ENCODE measurements at regions not wholly inside any gene's neighbourhood (a gene's known extent, or its start where the extent isn't known, plus 50 kb on each side); places are given as distances from the start of the nearest gene placed in this dataset.

DNA sequence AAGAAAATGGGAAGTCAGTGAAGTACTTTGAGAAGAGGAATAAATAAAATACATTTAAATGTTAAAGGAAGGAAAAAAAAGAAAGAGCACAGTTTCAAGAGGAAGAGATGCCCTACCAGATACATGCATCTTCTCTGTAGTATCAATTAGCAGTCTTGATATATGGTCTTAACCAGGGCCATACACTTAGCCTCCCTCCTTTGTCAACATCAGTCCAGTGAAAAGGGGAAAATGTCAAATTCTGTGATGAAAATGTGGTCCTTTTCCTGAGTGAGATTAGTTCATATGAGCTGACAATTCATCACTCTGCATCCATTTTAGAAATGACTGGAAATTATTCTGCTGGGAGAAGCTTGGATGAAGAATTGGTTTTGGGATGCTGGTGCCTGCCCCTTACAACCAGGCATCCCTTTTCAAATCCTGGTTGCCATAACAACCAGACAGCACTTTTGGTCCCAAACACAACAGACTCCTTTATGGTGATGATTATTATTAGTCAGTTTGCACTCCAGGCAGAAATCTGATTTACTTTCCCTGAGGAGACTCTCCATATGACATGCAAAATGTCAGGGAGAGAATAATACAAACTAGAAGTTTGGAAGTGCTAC, 933.6 kb upstream of the CDH8 start:
- no peaks in the 10 kb centered on the region for H3K9me3 ChIP-seq (ENCODE audit: control insufficient read depth in 2 of 2, low read length in 2 of 2)
- no peak overlapping the region for H3K27ac ChIP-seq (ENCODE audit: low read length)
- H3K9ac ChIP-seq (ENCODE audit: low read length in 2 of 2), result no peak overlapping the region
- H3K36me3 ChIP-seq (ENCODE audit: control insufficient read depth in 2 of 2, insufficient read depth in 2 of 2, low read length in 2 of 2), result no peaks in the 10 kb centered on the region
- no peak overlapping the region for H3K4me3 ChIP-seq (ENCODE audit: low read length in 2 of 2)
- no peaks in the 10 kb centered on the region for H3K4me1 ChIP-seq (ENCODE audit: control insufficient read depth, insufficient read depth, low read length)
- no peaks in the 10 kb centered on the region for H3K27me3 ChIP-seq (ENCODE audit: control insufficient read depth in 1 of 2, insufficient read depth in 2 of 2, low read length in 2 of 2)

DNA sequence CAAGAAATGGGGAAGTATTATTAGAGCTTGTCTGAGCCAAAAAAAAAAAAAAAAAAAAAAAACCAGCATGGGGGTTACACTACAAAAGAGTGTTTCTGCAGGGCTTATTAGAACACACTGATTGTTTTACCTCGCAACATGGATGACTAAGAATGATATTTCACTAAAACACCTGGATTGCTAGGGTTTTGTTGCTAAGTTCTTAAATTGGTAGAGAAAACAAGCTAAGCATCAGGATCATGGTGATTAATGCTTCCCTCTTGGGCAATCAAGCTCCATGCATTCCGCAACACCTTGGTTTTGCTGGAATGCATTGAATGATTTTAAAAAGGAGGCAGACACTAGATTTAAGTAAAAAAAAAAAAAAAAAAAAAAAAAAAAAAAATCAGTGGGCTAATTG, 931.4 kb upstream of the CDH8 start:
- Histone ChIP-seq H3K4me1 (ENCODE audit: control insufficient read depth, insufficient read depth, low read length) (no peaks in the 10 kb centered on the region), H3K36me3 (ENCODE audit: control insufficient read depth in 2 of 2, insufficient read depth in 2 of 2, low read length in 2 of 2) (no peaks in the 10 kb centered on the region), H3K27me3 (ENCODE audit: control insufficient read depth in 1 of 2, insufficient read depth in 2 of 2, low read length in 2 of 2) (no peaks in the 10 kb centered on the region), H3K9me3 (ENCODE audit: control insufficient read depth in 2 of 2, low read length in 2 of 2) (no peaks in the 10 kb centered on the region), H3K4me3 (ENCODE audit: low read length in 2 of 2) (no peak overlapping the region), H3K27ac (ENCODE audit: low read length) (no peak overlapping the region), H3K9ac (ENCODE audit: low read length in 2 of 2) (no peak overlapping the region)

DNA sequence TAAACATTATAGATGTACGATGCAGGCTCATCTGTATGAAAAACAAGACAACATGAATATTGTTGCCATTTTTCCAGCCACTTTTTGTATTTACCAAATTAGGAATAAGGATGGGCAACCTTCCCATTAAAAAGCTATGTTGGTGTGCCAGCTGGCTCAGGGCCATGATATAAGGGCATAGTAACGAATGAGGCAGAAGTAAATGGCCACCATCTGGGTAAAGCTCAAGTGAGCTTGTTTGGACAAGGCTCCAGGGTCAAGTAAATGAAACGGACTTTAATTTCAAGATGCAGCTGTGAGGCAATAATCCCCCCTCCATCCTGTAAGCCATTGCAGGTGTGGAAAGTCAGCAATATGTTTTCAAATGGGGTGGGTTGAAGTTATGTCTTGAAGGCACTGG, 930.9 kb upstream of the CDH8 start:
- no peak overlapping the region for H3K4me3 ChIP-seq (ENCODE audit: low read length in 2 of 2)
- H3K36me3 ChIP-seq (ENCODE audit: control insufficient read depth in 2 of 2, insufficient read depth in 2 of 2, low read length in 2 of 2), result no peaks in the 10 kb centered on the region
- H3K9ac ChIP-seq (ENCODE audit: low read length in 2 of 2), result no peak overlapping the region
- H3K27me3 ChIP-seq (ENCODE audit: control insufficient read depth in 1 of 2, insufficient read depth in 2 of 2, low read length in 2 of 2), result no peaks in the 10 kb centered on the region
- H3K9me3 ChIP-seq (ENCODE audit: control insufficient read depth in 2 of 2, low read length in 2 of 2), result no peaks in the 10 kb centered on the region
- no peaks in the 10 kb centered on the region for H3K4me1 ChIP-seq (ENCODE audit: control insufficient read depth, insufficient read depth, low read length)
- no peak overlapping the region for H3K27ac ChIP-seq (ENCODE audit: low read length)

DNA sequence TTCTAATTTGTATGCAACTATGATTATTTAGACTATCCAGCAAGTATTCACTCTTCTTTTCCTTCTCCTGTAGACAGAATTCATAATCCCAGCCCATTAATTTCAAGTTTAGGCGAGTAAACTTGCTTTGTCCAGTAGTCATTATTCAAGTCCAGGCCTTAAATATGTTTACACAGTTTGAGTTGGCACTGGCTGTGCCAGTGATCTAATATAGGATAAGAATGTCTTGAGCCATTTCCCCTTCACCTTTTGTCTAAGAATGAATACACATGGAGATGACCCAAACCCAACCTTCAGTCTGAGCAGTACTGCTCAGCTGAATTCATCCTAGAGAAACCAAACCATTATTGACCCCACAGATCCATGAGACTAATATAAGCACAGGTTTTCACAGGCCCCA, 930.4 kb upstream of the CDH8 start:
- Histone ChIP-seq H3K9me3 (ENCODE audit: control insufficient read depth in 2 of 2, low read length in 2 of 2) (no peaks in the 10 kb centered on the region), H3K27me3 (ENCODE audit: control insufficient read depth in 1 of 2, insufficient read depth in 2 of 2, low read length in 2 of 2) (no peaks in the 10 kb centered on the region), H3K9ac (ENCODE audit: low read length in 2 of 2) (no peak overlapping the region), H3K4me3 (ENCODE audit: low read length in 2 of 2) (no peak overlapping the region), H3K4me1 (ENCODE audit: control insufficient read depth, insufficient read depth, low read length) (no peaks in the 10 kb centered on the region), H3K36me3 (ENCODE audit: control insufficient read depth in 2 of 2, insufficient read depth in 2 of 2, low read length in 2 of 2) (no peaks in the 10 kb centered on the region), H3K27ac (ENCODE audit: low read length) (no peak overlapping the region)

DNA sequence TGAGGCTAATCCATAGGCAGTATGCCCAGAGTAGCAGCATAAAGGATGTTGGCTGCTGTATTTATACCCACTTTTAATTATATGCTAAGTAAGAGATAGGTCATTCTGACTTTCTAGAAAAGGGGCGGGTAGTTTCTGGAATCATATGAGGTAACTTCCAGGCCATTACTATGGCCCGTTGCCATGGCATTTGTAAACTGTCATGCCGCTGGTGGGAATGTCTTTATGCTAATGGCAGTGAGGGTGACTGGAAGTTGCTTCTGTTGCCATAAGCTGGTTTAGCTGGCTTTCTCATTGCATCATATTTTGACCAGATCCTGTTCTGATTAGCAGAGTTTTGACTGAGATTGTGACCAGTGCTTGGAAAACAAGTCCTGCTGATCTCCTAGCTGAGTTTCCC, 929.6 kb upstream of the CDH8 start:
- Histone ChIP-seq H3K27ac (ENCODE audit: low read length) (no peak overlapping the region), H3K4me3 (ENCODE audit: low read length in 2 of 2) (no peak overlapping the region), H3K9ac (ENCODE audit: low read length in 2 of 2) (no peak overlapping the region)

DNA sequence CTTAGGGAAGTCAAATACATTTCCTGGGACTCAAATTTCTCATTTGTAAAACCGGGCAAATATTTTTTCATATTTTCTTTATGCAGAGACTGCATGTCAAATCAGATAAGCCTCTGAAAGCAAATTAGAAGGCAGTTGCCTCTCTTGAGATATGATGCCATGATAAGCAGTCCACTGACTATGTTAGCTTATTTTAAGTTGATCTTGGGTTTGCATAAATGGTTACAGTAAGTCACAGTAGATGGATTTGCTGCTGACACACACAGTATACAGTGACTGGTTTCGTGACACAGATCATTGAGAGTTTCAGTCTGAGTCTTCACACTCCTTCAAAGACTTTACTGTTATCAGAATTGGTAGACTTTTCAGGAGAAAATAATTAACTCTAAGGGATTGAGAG, 927.6 kb upstream of the CDH8 start:
- H3K27ac ChIP-seq (ENCODE audit: low read length), result no peak overlapping the region
- no peaks in the 10 kb centered on the region for H3K27me3 ChIP-seq (ENCODE audit: control insufficient read depth in 1 of 2, insufficient read depth in 2 of 2, low read length in 2 of 2)
- H3K4me3 ChIP-seq (ENCODE audit: low read length in 2 of 2), result no peak overlapping the region
- H3K36me3 ChIP-seq (ENCODE audit: control insufficient read depth in 2 of 2, insufficient read depth in 2 of 2, low read length in 2 of 2), result no peaks in the 10 kb centered on the region
- no peaks in the 10 kb centered on the region for H3K9me3 ChIP-seq (ENCODE audit: control insufficient read depth in 2 of 2, low read length in 2 of 2)
- H3K4me1 ChIP-seq (ENCODE audit: control insufficient read depth, insufficient read depth, low read length), result no peaks in the 10 kb centered on the region
- no peak overlapping the region for H3K9ac ChIP-seq (ENCODE audit: low read length in 2 of 2)

More for the DNA sequence above, 929.6 kb upstream of the CDH8 start:
- H3K27me3 ChIP-seq (ENCODE audit: control insufficient read depth in 1 of 2, insufficient read depth in 2 of 2, low read length in 2 of 2), result no peaks in the 10 kb centered on the region
- no peaks in the 10 kb centered on the region for H3K4me1 ChIP-seq (ENCODE audit: control insufficient read depth, insufficient read depth, low read length)
- no peaks in the 10 kb centered on the region for H3K36me3 ChIP-seq (ENCODE audit: control insufficient read depth in 2 of 2, insufficient read depth in 2 of 2, low read length in 2 of 2)
- no peaks in the 10 kb centered on the region for H3K9me3 ChIP-seq (ENCODE audit: control insufficient read depth in 2 of 2, low read length in 2 of 2)

DNA sequence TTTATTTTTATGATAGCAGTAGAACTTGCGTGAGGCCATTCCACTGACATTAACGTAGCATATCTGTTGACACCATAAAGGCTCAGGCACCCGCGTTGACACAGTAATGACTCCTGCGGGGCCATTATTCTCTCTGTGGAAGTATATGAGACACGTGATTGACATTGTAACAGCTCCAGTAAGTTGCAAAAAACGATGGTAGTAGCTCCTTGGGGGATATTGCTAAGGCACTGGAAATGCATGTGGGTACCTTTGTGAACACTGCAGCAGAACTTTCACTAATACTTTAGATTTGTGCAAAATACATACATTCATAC, 918.8 kb upstream of the CDH8 start:
- Histone ChIP-seq H3K27me3 (ENCODE audit: control insufficient read depth in 1 of 2, insufficient read depth in 2 of 2, low read length in 2 of 2) (no peaks in the 10 kb centered on the region), H3K4me3 (ENCODE audit: low read length in 2 of 2) (no peak overlapping the region), H3K27ac (ENCODE audit: low read length) (no peak overlapping the region), H3K36me3 (ENCODE audit: control insufficient read depth in 2 of 2, insufficient read depth in 2 of 2, low read length in 2 of 2) (no peaks in the 10 kb centered on the region), H3K9ac (ENCODE audit: low read length in 2 of 2) (no peak overlapping the region), H3K9me3 (ENCODE audit: control insufficient read depth in 2 of 2, low read length in 2 of 2) (no peaks in the 10 kb centered on the region), H3K4me1 (ENCODE audit: control insufficient read depth, insufficient read depth, low read length) (no peaks in the 10 kb centered on the region)

DNA sequence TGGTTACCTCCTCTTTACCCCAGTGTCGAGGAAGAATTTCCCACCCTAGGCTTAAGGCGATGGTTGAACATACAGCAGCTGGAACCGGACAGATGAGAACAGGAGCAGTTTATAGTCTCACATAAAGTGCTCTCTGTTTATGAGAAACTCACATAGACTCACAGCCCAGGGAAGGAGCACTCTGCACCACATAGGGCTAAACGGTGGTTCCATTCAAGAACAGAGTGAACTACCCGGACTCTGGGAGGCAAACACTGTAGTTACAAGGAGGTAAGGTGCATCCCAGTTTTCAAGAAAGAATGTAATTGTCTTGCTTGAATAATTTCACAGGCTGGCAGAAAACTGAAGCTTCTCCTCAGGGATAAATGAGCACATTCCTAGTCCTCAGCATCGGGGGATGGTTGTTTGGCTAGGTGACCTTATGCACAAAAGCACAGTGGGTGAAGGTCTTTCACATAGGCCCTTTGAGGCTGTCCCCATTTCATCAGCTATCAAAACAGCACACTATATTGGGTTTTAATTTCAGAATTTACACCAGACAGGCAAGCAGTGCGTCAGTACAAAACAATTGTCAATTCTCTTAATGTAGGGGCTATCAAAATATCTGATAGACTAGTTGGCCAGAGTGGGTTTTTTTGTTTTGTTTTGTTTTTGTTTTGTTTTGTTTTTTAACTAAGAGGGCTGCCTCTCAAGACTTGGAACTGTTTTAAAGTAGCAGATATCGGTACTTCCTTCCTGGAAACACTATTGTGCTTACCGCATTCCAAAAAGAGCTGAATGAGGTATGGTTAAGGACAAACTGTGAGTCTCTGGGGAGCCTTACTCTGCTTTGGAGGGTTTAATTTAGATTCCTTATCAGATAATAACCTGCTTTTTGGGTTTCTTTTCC, 918.1 kb upstream of the CDH8 start:
- no peak overlapping the region for H3K4me3 ChIP-seq (ENCODE audit: low read length in 2 of 2)
- no peaks in the 10 kb centered on the region for H3K4me1 ChIP-seq (ENCODE audit: control insufficient read depth, insufficient read depth, low read length)
- no peak overlapping the region for H3K27ac ChIP-seq (ENCODE audit: low read length)
- H3K9ac ChIP-seq (ENCODE audit: low read length in 2 of 2), result no peak overlapping the region
- no peaks in the 10 kb centered on the region for H3K9me3 ChIP-seq (ENCODE audit: control insufficient read depth in 2 of 2, low read length in 2 of 2)
- H3K36me3 ChIP-seq (ENCODE audit: control insufficient read depth in 2 of 2, insufficient read depth in 2 of 2, low read length in 2 of 2), result no peaks in the 10 kb centered on the region
- H3K27me3 ChIP-seq (ENCODE audit: control insufficient read depth in 1 of 2, insufficient read depth in 2 of 2, low read length in 2 of 2), result no peaks in the 10 kb centered on the region

DNA sequence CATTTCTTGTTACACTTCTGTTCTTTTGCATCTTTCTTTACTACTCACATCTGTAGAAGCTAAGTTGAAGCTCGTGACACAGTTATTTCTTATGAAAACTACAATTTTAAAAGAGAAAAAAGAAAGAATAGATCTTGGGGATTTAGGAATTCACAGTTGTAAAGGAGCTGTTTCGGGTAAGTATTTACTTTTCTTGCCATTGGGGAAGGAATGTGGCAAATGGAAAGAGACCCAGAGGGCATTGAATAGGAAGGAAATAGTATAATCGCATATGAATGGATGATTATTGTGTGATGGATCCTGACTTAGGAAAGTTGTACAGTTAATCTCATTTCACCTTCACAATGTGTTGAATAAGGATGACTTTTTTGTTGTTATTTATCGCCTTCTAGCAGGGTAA, 914.1 kb upstream of the CDH8 start:
- no peak overlapping the region for H3K27ac ChIP-seq (ENCODE audit: low read length)
- no peaks in the 10 kb centered on the region for H3K9me3 ChIP-seq (ENCODE audit: control insufficient read depth in 2 of 2, low read length in 2 of 2)
- no peak overlapping the region for H3K4me3 ChIP-seq (ENCODE audit: low read length in 2 of 2)
- H3K4me1 ChIP-seq (ENCODE audit: control insufficient read depth, insufficient read depth, low read length), result no peaks in the 10 kb centered on the region
- no peaks in the 10 kb centered on the region for H3K27me3 ChIP-seq (ENCODE audit: control insufficient read depth in 1 of 2, insufficient read depth in 2 of 2, low read length in 2 of 2)
- no peaks in the 10 kb centered on the region for H3K36me3 ChIP-seq (ENCODE audit: control insufficient read depth in 2 of 2, insufficient read depth in 2 of 2, low read length in 2 of 2)
- no peak overlapping the region for H3K9ac ChIP-seq (ENCODE audit: low read length in 2 of 2)

DNA sequence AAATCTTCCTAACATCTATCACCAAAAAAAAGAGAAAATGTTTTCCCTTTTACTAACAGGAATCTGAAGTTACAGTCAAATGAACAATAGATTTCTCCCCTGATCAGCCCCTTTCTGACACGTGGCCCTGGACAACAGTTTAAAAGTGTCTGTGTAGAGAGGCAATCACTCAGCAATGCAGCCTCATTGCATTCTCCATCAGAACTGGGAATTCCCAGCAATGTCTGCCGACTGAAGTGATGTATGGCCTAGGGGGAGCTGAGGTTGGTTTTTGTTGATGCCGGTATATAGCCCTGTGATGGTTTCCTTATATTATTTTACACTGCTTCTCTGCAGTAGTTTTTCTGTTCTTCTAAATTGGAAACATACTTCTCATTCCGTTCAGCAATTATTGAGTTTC, 904.3 kb upstream of the CDH8 start:
- no peak overlapping the region for H3K9ac ChIP-seq (ENCODE audit: low read length in 2 of 2)
- H3K27ac ChIP-seq (ENCODE audit: low read length), result no peak overlapping the region

DNA sequence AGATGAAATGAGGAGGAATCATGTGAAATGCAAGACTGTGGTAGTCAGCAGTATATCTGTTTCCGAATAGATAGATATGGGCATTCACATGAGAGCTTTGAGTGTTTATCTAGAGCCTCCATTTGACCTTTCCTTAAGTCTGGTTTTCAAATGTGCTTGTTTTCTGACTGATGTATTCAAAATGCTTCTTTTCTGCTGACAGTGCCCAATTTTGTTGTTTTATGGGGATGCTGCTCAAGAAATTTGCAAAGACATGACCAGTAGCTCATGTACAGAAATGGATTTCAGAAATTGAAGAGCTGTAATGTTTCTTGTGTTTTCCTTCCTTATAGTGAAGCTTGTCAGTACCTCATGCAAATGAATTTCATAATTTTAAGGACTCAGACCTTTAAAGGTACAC, 903.4 kb upstream of the CDH8 start:
- Histone ChIP-seq H3K9ac (ENCODE audit: low read length in 2 of 2) (no peak overlapping the region), H3K27me3 (ENCODE audit: control insufficient read depth in 1 of 2, insufficient read depth in 2 of 2, low read length in 2 of 2) (no peaks in the 10 kb centered on the region), H3K36me3 (ENCODE audit: control insufficient read depth in 2 of 2, insufficient read depth in 2 of 2, low read length in 2 of 2) (no peaks in the 10 kb centered on the region), H3K9me3 (ENCODE audit: control insufficient read depth in 2 of 2, low read length in 2 of 2) (no peaks in the 10 kb centered on the region), H3K4me3 (ENCODE audit: low read length in 2 of 2) (no peak overlapping the region), H3K4me1 (ENCODE audit: control insufficient read depth, insufficient read depth, low read length) (no peaks in the 10 kb centered on the region), H3K27ac (ENCODE audit: low read length) (no peak overlapping the region)

More for the DNA sequence above, 904.3 kb upstream of the CDH8 start:
- H3K4me1 ChIP-seq (ENCODE audit: control insufficient read depth, insufficient read depth, low read length), result no peaks in the 10 kb centered on the region
- no peaks in the 10 kb centered on the region for H3K36me3 ChIP-seq (ENCODE audit: control insufficient read depth in 2 of 2, insufficient read depth in 2 of 2, low read length in 2 of 2)
- no peaks in the 10 kb centered on the region for H3K9me3 ChIP-seq (ENCODE audit: control insufficient read depth in 2 of 2, low read length in 2 of 2)
- no peak overlapping the region for H3K4me3 ChIP-seq (ENCODE audit: low read length in 2 of 2)
- H3K27me3 ChIP-seq (ENCODE audit: control insufficient read depth in 1 of 2, insufficient read depth in 2 of 2, low read length in 2 of 2), result no peaks in the 10 kb centered on the region

Measured in stomach smooth muscle (tissue), 2 donors.